LHCN-M2 (cell line): ENCODE measurements at regions not wholly inside any gene's neighbourhood (a gene's known extent, or its start where the extent isn't known, plus 50 kb on each side); places are given as distances from the start of the nearest gene placed in this dataset.

ENCODE experiments used
- DNase-seq: peaks from one replicate; pipeline ENCODE4 v3.0.0-alpha.2; 2012; ENCODE audit warnings: low read depth

DNA sequence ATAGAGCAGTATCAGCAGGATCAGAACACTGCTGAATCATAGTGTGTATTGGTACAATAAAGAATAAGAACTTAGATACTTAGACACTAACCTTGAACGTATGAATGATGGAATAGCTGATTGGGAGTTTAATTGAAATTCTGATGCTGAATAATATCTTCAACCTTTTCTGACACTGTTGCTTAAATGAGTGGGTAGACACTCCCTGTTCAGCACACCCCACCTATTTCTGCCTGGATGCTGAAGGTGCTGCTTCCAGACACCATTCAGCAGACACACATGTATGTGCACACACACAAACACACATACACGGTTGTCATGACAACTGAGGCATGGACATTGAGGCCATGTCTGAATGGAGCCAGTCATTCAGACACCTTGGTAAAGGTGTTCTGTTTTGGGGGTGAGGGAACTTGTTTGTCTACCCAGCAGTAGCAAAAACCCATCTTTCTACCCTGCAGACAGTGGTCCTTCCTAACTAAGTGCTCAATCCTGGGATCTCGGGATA lies 54.3 kb downstream of the TMEM215 start:
- DNase-seq, result no peak

GRCh38 chr9:32839013-32839885 lies 55.9 kb downstream of the TMEM215 start:
- DNase-seq, result no peak

DNA sequence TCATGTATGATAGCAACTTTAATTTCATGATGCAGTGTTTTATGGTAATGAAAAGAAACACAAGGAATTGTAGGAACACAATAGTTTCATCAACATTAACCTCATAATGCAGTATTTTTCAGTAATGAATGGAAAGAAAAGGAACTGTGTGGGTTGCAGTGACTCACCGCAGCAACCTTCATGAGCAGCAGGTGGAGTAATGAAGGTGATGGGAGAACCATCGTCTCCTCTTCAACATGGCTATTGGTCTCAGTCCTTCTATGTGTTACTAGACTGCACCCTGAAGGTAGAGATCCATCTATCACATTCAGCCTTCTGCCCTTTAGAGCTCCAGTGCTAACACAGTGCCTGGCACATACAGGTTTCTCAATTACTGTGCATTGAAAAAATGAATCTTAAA lies 58.0 kb downstream of the TMEM215 start:
- no peak for DNase-seq

DNA sequence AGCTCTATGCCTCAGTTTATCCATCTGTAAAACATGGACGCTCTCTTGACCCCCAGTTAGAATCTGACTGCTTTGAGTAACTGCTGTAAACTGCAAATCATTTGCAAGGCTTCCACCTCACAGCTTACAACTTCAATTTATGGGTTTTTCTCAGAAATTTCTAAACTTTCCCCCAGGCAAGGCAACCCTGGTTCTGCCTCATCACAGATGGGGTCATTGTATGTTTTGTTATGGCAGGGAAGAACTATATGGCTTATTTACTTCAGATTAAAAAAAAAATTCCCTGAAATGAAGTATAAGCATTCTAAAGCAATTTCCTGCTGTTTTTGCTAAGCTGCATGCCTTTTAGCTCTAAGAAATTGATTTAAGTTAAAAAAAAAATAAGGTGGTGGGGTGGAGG lies 60.0 kb downstream of the TMEM215 start:
- DNase-seq, result no peak

DNA sequence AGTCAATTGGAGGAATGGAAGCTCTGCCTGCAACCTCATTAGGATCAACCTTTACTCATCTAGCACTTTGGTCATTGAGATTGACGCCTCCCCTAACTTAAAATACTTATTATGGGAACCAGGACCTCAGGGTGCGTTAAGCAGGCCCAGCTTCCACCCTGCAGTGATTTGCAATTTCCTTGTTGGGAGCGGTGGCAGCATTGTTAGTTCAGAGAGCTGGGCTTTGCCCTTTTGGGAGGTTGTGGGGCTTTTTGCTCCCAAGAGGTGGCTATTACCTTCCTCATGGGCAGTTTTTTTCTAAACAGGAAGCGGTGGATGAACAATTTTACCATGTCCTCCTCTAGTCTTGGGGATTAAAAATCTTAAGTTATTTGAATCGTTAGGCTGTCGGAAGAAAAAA lies 60.9 kb downstream of the TMEM215 start:
- DNase-seq, result no peak

DNA sequence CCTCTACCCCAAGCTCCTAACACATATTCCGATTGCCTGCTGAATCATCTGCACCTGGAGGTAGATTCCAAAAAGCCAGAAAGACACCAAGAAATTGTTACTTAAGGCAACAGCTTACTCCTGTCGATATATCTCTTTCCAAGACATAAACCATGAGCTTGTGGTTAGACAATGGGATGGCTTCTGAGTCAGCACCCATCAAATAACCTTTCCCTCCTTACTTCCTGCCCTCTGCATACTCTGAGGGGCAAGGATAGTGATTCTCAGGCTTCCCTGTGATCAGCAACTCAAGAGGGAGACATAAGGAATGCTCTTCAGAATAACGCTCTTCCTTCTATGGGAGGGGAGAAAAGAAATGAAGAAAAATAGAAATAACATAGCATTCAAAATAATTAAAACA lies 70.9 kb downstream of the TMEM215 start:
- peak; percentile 10 for DNase-seq

DNA sequence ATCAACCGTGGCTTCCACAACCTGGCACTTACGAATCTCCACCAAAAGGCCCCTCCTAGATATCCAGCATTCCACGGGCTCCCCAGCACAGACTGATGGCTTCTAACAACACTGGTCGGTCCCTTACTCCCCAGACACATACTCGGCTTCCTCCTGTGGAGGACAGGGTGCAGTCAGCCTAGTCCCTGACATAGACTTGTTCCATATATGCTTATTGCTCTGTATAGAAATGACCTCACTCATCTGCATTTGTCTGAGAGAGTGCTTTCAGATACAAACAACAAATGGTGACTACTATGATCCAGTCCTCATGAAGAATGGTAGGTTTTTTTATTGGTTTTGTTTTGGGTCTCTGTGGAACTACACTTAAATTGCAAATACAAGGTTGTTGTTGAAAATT lies 72.4 kb downstream of the TMEM215 start:
- DNase-seq, result no peak

- no peak for DNase-seq
Measured at GRCh38 chr9:32863291-32863690, 80.0 kb downstream of the TMEM215 start.

- DNase-seq, result no peak
Measured at GRCh38 chr9:32864971-32865370, 81.6 kb downstream of the TMEM215 start.

GRCh38 chr9:32866273-32866672 lies 82.9 kb downstream of the TMEM215 start:
- peak; percentile 1 for DNase-seq

GRCh38 chr9:32867026-32867425 lies 83.7 kb downstream of the TMEM215 start:
- DNase-seq, result no peak

GRCh38 chr9:32867601-32868204 lies 84.4 kb downstream of the TMEM215 start:
- no peak for DNase-seq

DNA sequence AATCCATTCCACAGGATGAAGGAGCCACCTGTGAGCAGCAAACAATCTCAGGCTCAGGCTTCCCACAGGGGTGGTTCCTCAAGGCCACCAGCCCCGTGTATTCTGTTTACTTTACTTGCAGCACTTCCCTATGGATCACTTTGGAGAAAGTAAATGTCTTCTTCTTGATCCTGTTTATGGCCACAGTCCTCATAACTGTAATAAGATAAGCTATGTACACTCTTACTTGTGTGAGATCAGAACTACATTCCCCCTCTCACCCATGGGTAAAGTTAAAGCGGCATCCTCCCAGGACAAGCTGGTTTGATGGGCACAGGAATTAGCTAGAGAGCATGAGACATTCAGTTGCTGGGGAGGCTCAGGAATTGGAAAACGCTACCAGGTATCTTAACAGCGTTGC lies 86.1 kb downstream of the TMEM215 start:
- DNase-seq, result no peak

DNA sequence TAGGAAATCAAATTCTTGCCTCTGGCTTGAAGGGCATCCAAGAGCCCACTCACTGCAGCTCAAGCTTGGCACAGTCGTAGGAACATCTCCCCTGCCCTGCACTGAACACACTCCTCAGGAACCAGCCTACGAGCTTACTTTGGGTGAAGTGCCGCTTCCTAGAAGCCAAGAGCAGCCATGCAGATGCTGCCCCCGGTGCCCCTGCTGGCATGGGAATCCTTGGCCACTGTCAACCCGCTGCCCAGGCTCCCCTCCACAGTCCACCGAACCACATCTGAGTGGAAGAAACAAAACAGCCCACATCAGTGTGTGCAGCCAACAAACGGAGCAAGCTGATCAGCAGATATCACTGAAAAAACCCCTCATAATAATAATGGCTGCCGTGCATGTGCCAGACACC lies 89.8 kb downstream of the TMEM215 start:
- DNase-seq, result no peak

GRCh38 chr9:32873553-32873952 lies 90.2 kb downstream of the TMEM215 start:
- DNase-seq, result no peak

DNA sequence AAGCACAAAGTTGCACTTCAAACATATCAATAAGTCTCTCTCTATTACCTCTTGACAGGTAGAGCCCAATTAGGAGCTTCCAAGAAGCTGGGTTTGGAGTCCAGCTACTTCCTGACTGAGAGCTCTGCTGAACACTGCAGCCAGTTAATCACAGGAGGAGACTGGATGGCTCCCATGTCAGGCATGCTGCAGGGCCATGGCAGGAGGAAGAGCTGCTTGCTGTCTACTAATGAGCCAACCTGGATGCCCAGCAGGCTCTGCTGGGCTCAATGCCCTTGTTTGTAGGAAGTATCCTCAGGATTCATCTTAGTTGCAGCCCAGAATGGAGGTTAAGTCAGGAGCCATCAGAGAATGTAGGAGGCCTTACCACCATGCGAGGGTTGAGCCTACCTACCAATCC lies 91.9 kb downstream of the TMEM215 start:
- no peak for DNase-seq

GRCh38 chr9:32875748-32876147 lies 92.4 kb downstream of the TMEM215 start:
- DNase-seq, result no peak

GRCh38 chr9:32877103-32877502 lies 93.8 kb downstream of the TMEM215 start:
- DNase-seq, result peak; percentile 2

- DNase-seq, result no peak
Measured at GRCh38 chr9:32877639-32878217, 94.4 kb downstream of the TMEM215 start.

DNA sequence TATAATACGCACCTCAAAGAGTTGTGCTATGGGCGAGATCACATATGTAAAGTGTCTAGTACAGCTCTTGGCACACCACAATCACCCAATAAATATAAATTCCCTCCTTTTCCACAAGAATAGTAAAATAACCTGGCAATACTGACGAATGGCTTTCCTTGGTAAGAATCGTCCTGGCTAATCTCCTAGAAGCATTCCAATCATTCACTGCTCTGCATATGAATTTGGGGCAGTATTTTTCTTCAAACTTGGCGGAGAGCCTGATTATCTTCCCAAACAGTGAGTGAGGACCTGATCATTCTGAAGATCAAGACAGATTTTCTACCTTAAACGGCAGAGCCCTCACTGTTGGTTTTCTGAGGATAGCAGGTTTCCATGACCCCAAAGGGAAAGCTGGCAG lies 96.0 kb downstream of the TMEM215 start:
- DNase-seq, result no peak

DNA sequence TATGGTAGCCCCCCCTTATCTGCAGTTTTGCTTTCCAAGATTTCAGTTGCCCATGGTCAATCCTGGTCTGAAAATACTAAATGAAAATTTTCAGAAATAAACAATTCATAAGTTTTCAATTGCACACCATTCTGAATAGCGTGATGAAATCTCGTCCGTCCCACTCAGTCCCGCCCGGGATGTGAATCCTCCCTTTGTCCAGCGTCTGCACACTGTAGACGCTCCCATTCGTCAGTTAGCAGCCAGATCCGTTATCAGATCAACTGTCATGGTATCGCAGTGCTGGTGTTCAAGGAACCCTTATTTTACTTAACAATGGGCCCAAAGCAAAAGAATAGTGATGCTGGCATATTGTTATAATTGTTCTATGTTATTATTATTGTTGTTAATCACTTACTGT lies 98.6 kb downstream of the TMEM215 start:
- DNase-seq, result no peak

- no peak for DNase-seq
Measured at GRCh38 chr9:32882705-32883104, 99.4 kb downstream of the TMEM215 start.

DNA sequence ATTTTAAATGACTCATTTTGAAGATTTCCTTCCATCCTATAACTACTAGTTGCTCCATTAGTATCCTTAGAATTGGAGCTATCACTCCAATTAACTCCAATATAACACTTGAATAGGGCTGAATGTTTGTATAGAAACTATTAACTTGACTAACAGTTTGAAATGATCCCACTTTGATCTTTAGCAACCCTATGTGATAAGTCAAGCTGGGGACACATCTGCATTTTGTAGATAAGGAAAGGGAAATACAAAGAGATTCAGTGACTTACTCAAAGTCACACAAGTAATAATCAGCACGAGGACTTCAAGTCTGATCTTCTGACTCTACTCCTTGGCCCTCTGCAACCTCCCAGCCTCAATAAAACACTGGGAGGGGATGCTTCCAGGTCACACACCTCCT lies 101.1 kb downstream of the TMEM215 start:
- no peak for DNase-seq
